Right cardiac atrium (tissue), 5 donors: ENCODE measurements at regions not wholly inside any gene's neighbourhood (a gene's known extent, or its start where the extent isn't known, plus 50 kb on each side); places are given as distances from the start of the nearest gene placed in this dataset.

Experiments
- ATAC-seq, 2 donors: fragments of 200-7000 bp; cut with Tn5 transposase; one replicate each; pipeline versions ENCODE4 v1.8.0 to v1.9.1; 2020; ENCODE audit warnings: moderate library complexity in 2 of 2, mild to moderate bottlenecking in 1 of 2
- DNase-seq, 3 donors: peaks; one replicate each; pipeline ENCODE4 v3.0.0-alpha.2; 2020
- H3K27ac ChIP-seq: one replicate; pipeline ENCODE4 v1.5.1; 2013; ENCODE audit warnings: mild to moderate bottlenecking, low read length, control low read depth, moderate library complexity
- H3K27me3 ChIP-seq: one replicate; pipeline ENCODE4 v1.6.1; 2013; ENCODE audit not compliant: control insufficient read depth, insufficient read depth
- H3K4me1 ChIP-seq: one replicate; pipeline ENCODE4 v1.6.1; 2013; ENCODE audit warnings: low read length; ENCODE audit not compliant: control insufficient read depth, insufficient read depth
- H3K4me3 ChIP-seq: one replicate; pipeline ENCODE4 v1.5.1; 2013; ENCODE audit warnings: low read length, control low read depth
- H3K9me3 ChIP-seq: one replicate; pipeline ENCODE4 v1.6.1; 2013; ENCODE audit warnings: low read length; ENCODE audit not compliant: control insufficient read depth
- WGBS: extraction: QIAGEN DNeasy Blood & Tissue Kit; methylation state at CpG from one replicate; pipeline ENCODE4 v1.1.7; 2013; 5-methylcytosine and 5-hydroxymethylcytosine counted together
- intact Hi-C, 4 donors: fragments of 100-400 bp; cut with DNase I; formaldehyde crosslinking; loops; one replicate each; pipeline versions ENCODE4 v1.11.0 to v1.14.0; 2022 to 2023
- donor health status: healthy with polysubstance abuse.
- donor health status: DM: no; HTN: yes; CAD: no.
- donor health status: DM: no; HTN: no; CAD: no.
- donor health status: DM: no; HTN: yes; CAD: no; lungs with severe emphysema.
- donor health status: DM: yes; HTN: yes; CAD: no.

- Histone ChIP-seq H3K4me3 (no peak overlapping the region), H3K9me3 (no peaks in the 10 kb centered on the region), H3K27ac (no peak overlapping the region), H3K27me3 (no peaks in the 10 kb centered on the region), H3K4me1 (peaks cover 2% of the 10 kb centered on the region)
- ATAC-seq (no peak), DNase-seq (no peak)
- 36% methylated on average over 2 of the region's 2 CpGs for WGBS
- intact Hi-C loops, result no loop called here
These were observed 263.5 kb upstream of the SEMA6A start for GRCh38 chr5:116838011-116838536.

GRCh38 chr5:116834796-116835515 is 260.3 kb upstream of the SEMA6A start:
- intact Hi-C loops, result no loop called here
- Histone ChIP-seq H3K9me3 (no peaks in the 10 kb centered on the region), H3K4me3 (no peak overlapping the region)

GRCh38 chr5:116830079-116830478 is 255.5 kb upstream of the SEMA6A start:
- Histone ChIP-seq H3K9me3 (no peaks in the 10 kb centered on the region), H3K4me1 (no peaks in the 10 kb centered on the region), H3K27me3 (no peaks in the 10 kb centered on the region), H3K4me3 (no peak overlapping the region), H3K27ac (no peak overlapping the region)
- intact Hi-C loops, result no loop called here
- WGBS, result 93% methylated on average over 4 of the region's 4 CpGs
- DNase-seq, result no peak
- ATAC-seq, result no peak

More at GRCh38 chr5:116834796-116835515, 260.3 kb upstream of the SEMA6A start:
- DNase-seq (no peak), ATAC-seq (no peak)
- Histone ChIP-seq H3K27me3 (no peaks in the 10 kb centered on the region), H3K27ac (no peak overlapping the region), H3K4me1 (peaks cover 2% of the 10 kb centered on the region)
- 74% methylated on average over 2 of the region's 2 CpGs for WGBS

GRCh38 chr5:116827078-116827477 is 252.5 kb upstream of the SEMA6A start:
- DNase-seq (no peak), ATAC-seq (no peak)
- Histone ChIP-seq H3K4me3 (no peak overlapping the region), H3K9me3 (no peaks in the 10 kb centered on the region), H3K4me1 (no peaks in the 10 kb centered on the region), H3K27ac (no peak overlapping the region), H3K27me3 (no peaks in the 10 kb centered on the region)
- intact Hi-C loops, result no loop called here

GRCh38 chr5:116825486-116825885 is 250.9 kb upstream of the SEMA6A start:
- no peak for DNase-seq
- H3K27ac ChIP-seq, result no peak overlapping the region
- H3K4me1 ChIP-seq, result no peaks in the 10 kb centered on the region
- H3K4me3 ChIP-seq, result no peak overlapping the region
- no peaks in the 10 kb centered on the region for H3K9me3 ChIP-seq
- H3K27me3 ChIP-seq, result no peaks in the 10 kb centered on the region
- WGBS, result 81% methylated on average over 1 of the region's 1 CpG
- intact Hi-C loops, result no loop called here
- no peak for ATAC-seq

GRCh38 chr5:116824751-116825438 is 250.3 kb upstream of the SEMA6A start:
- DNase-seq, result no peak
- ATAC-seq, result no peak

GRCh38 chr5:116814626-116815385 is 240.2 kb upstream of the SEMA6A start:
- intact Hi-C loops, result no loop called here
- 91% methylated on average over 10 of the region's 10 CpGs for WGBS
- no peaks in the 10 kb centered on the region for H3K4me1 ChIP-seq
- no peaks in the 10 kb centered on the region for H3K27me3 ChIP-seq
- no peak overlapping the region for H3K4me3 ChIP-seq
- H3K27ac ChIP-seq, result no peak overlapping the region
- DNase-seq (no peak), ATAC-seq (no peak)
- no peaks in the 10 kb centered on the region for H3K9me3 ChIP-seq

More at GRCh38 chr5:116824751-116825438, 250.3 kb upstream of the SEMA6A start:
- Histone ChIP-seq H3K27ac (no peak overlapping the region), H3K4me3 (no peak overlapping the region), H3K4me1 (no peaks in the 10 kb centered on the region), H3K9me3 (no peaks in the 10 kb centered on the region), H3K27me3 (no peaks in the 10 kb centered on the region)
- intact Hi-C loops, result no loop called here
- 83% methylated on average over 3 of the region's 3 CpGs for WGBS

- intact Hi-C loops, result no loop called here
- Histone ChIP-seq H3K27ac (no peak overlapping the region), H3K4me3 (no peak overlapping the region), H3K9me3 (no peaks in the 10 kb centered on the region), H3K27me3 (no peaks in the 10 kb centered on the region), H3K4me1 (no peaks in the 10 kb centered on the region)
- ATAC-seq (no peak), DNase-seq (no peak)
- WGBS, result 78% methylated on average over 2 of the region's 2 CpGs
These were observed 239.3 kb upstream of the SEMA6A start for GRCh38 chr5:116813906-116814305.

GRCh38 chr5:116813356-116813755 is 238.7 kb upstream of the SEMA6A start:
- DNase-seq (no peak), ATAC-seq (no peak)
- H3K27ac ChIP-seq, result no peak overlapping the region
- H3K4me1 ChIP-seq, result no peaks in the 10 kb centered on the region
- no peaks in the 10 kb centered on the region for H3K9me3 ChIP-seq
- 91% methylated on average over 2 of the region's 2 CpGs for WGBS
- no peaks in the 10 kb centered on the region for H3K27me3 ChIP-seq
- intact Hi-C loops, result no loop called here
- no peak overlapping the region for H3K4me3 ChIP-seq

- no peaks in the 10 kb centered on the region for H3K27me3 ChIP-seq
- DNase-seq (no peak), ATAC-seq (no peak)
- no peak overlapping the region for H3K4me3 ChIP-seq
- WGBS, result 75% methylated on average over 2 of the region's 2 CpGs
- H3K4me1 ChIP-seq, result no peaks in the 10 kb centered on the region
- H3K27ac ChIP-seq, result no peak overlapping the region
- H3K9me3 ChIP-seq, result no peaks in the 10 kb centered on the region
- intact Hi-C loops, result no loop called here
These were observed 236.3 kb upstream of the SEMA6A start for GRCh38 chr5:116810951-116811350.

- H3K27ac ChIP-seq, result no peak overlapping the region
- intact Hi-C loops, result no loop called here
- ATAC-seq (no peak), DNase-seq (no peak)
- no peak overlapping the region for H3K4me3 ChIP-seq
- H3K4me1 ChIP-seq, result no peaks in the 10 kb centered on the region
- WGBS, result 50% methylated on average over 3 of the region's 3 CpGs
- no peaks in the 10 kb centered on the region for H3K9me3 ChIP-seq
- no peaks in the 10 kb centered on the region for H3K27me3 ChIP-seq
These were observed 232.2 kb upstream of the SEMA6A start for GRCh38 chr5:116806836-116807235.
